Neural progenitor cell (in vitro differentiated cells): ENCODE measurements at regions not wholly inside any gene's neighbourhood (a gene's known extent, or its start where the extent isn't known, plus 50 kb on each side); places are given as distances from the start of the nearest gene placed in this dataset.

Source experiments
- CTCF ChIP-seq: fragments of 200-600 bp; sonication (generic); IDR thresholded peaks from 2 replicates; pipeline ENCODE4 v1.5.1; 2017; ENCODE audit warnings: antibody characterized with exemption, mild to moderate bottlenecking
- EZH2 ChIP-seq: fragments of 200-600 bp; sonication (generic); IDR thresholded peaks from 2 replicates; pipeline ENCODE4 v1.6.1; 2017; ENCODE audit warnings: antibody characterized with exemption, mild to moderate bottlenecking, moderate library complexity
- EZH2phosphoT487 ChIP-seq: fragments of 200-600 bp; sonication (generic); IDR thresholded peaks from 2 replicates; pipeline ENCODE4 v1.6.1; 2017; ENCODE audit warnings: antibody characterized with exemption

GRCh38 chr17:13272296-13272695 is 254.5 kb upstream of the ELAC2 start:
- TF ChIP-seq CTCF (no peak), EZH2phosphoT487 (no peak), EZH2 (no peak)
